Aorta (tissue), 5 donors: ENCODE measurements at regions not wholly inside any gene's neighbourhood (a gene's known extent, or its start where the extent isn't known, plus 50 kb on each side); places are given as distances from the start of the nearest gene placed in this dataset.

ENCODE experiments used
- ATAC-seq: fragments of 200-7000 bp; cut with Tn5 transposase; one replicate; pipeline ENCODE4 v1.9.1; 2022; ENCODE audit warnings: moderate library complexity; ENCODE audit not compliant: low FRiP score
- DNase-seq, 2 donors: peaks; one replicate each; pipeline ENCODE4 v3.0.0-alpha.2; 2020
- H3K27ac ChIP-seq, 2 donors: one replicate each; pipeline ENCODE4 v1.5.1; 2013; ENCODE audit warnings: low read length in 2 of 2, mild to moderate bottlenecking in 2 of 2, moderate library complexity in 2 of 2, control low read depth in 1 of 2, inconsistent platforms in 1 of 2, low read depth in 1 of 2
- H3K27me3 ChIP-seq, 2 donors: one replicate each; pipeline ENCODE4 v1.6.1; 2013; ENCODE audit warnings: control low read depth in 1 of 2, low read length in 1 of 2, mild to moderate bottlenecking in 1 of 2, moderate library complexity in 1 of 2; ENCODE audit not compliant: insufficient read depth in 2 of 2, control insufficient read depth in 1 of 2
- H3K36me3 ChIP-seq, 2 donors: one replicate each; pipeline ENCODE4 v1.6.1; 2013; ENCODE audit warnings: control low read depth in 1 of 2, low read length in 1 of 2, mild to moderate bottlenecking in 1 of 2; ENCODE audit not compliant: insufficient read depth in 2 of 2, control insufficient read depth in 1 of 2
- H3K4me1 ChIP-seq, 2 donors: one replicate each; pipeline ENCODE4 v1.6.1; 2013; ENCODE audit warnings: low read length in 2 of 2, control low read depth in 1 of 2, mild to moderate bottlenecking in 1 of 2, moderate library complexity in 1 of 2; ENCODE audit not compliant: insufficient read depth in 2 of 2, control insufficient read depth in 1 of 2
- H3K4me3 ChIP-seq, 2 donors: one replicate each; pipeline ENCODE4 v1.5.1; 2013; ENCODE audit warnings: low read length in 2 of 2, control low read depth in 1 of 2, mild to moderate bottlenecking in 1 of 2
- H3K9me3 ChIP-seq: one replicate; pipeline ENCODE4 v1.6.1; 2013; ENCODE audit warnings: mild to moderate bottlenecking, low read length; ENCODE audit not compliant: control insufficient read depth
- WGBS, 2 donors: extraction: QIAGEN DNeasy Blood & Tissue Kit; methylation state at CpG; one replicate each; pipeline ENCODE4 v1.1.7; 2013; 5-methylcytosine and 5-hydroxymethylcytosine counted together
- intact Hi-C, 2 donors: fragments of 100-400 bp; cut with DNase I; formaldehyde crosslinking; loops; one replicate each; pipeline versions ENCODE4 v1.14.2 to v1.15.0; 2022
- donor health status: healthy with polysubstance abuse.
- donor health status: Bipolar disorder and iron deficiency.
- donor health status: DM: no; HTN: no; CAD: no.
- donor health status: DM: no; HTN: no; CAD: no.
- donor health status: DM: yes; HTN: yes; CAD: no.

DNA sequence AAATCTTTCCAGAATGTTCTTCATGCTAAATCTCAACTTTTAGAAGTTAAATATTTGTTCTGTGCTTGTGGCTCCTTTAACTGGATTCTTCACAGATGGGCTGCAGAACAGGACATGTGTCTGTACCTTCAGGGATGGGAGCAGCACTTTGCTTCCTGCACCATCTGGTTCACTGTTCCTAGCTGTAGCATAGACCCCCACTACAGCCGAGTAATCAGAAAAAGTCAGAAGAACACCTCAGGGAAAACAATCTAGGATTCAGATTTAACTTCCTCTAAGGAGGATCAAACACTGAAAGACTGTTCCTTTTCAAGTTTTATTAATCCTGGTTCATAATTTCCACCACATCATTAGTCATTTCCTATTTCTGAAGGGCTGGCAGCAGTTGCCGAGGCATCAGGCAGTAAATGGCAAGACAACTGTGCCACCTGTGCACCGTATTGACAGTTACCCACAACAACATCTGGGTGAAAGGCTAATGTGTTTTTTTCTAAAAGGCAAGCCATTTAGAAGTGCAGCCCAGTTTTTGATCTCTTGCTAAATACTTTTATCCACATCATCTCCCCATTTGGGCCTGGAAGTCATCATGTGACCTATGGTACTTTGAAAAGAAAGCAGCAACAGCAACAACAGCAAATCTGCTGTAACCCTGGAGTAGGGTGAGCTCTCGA lies 212.8 kb upstream of the BMP4 start:
- no peak overlapping the region for H3K27ac ChIP-seq
- no peak for DNase-seq
- H3K9me3 ChIP-seq, result no peaks in the 10 kb centered on the region
- WGBS, 2 donors, result 76 to 80% methylated on average over 4 of the region's 4 CpGs
- no peak overlapping the region for H3K4me3 ChIP-seq
- ATAC-seq, result no peak
- H3K4me1 ChIP-seq, result peaks cover under 1 to 12% of the 10 kb centered on the region in 2 donors
- H3K27me3 ChIP-seq, result no peaks in the 10 kb centered on the region
- intact Hi-C loops, result no loop called here
- H3K36me3 ChIP-seq, result no peaks in the 10 kb centered on the region

- no peak for ATAC-seq
- intact Hi-C loops, result loop anchor here (5.0 to 10.0 kb wide), 4 partner anchors 63 to 216 kb away; partner anchors contain the start of gene BMP4 (in 2 of the 2)
- no peak for DNase-seq
- H3K27me3 ChIP-seq, result no peaks in the 10 kb centered on the region
- H3K27ac ChIP-seq, result no peak overlapping the region
- H3K4me1 ChIP-seq, result peaks cover 3 to 12% of the 10 kb centered on the region in 2 donors
- no peak overlapping the region for H3K4me3 ChIP-seq
- H3K36me3 ChIP-seq, result no peaks in the 10 kb centered on the region
- no peaks in the 10 kb centered on the region for H3K9me3 ChIP-seq
These were observed 213.7 kb upstream of the BMP4 start for GRCh38 chr14:54170301-54170700.

DNA sequence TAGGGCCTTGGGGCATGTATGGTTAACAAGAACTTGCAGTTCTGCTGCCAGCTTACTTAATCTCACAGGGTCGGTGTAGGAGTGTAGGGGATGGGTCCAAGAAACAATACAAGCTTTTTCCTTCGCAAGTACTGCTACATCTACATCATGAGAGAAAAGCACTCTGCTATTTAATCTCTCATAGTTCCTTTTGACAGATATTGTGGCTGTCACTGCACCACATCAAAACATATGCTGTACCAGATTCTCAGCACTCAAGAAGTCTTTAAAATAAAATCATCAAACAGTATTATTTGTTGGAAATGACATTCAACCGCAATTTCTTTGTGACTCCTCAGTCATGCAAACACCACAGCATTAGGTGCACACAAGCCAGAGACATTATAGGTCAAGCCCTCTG lies 215.5 kb upstream of the BMP4 start:
- DNase-seq (no peak), ATAC-seq (no peak)
- 44 to 45% methylated on average over 3 of the region's 3 CpGs for WGBS, 2 donors
- H3K9me3 ChIP-seq, result no peaks in the 10 kb centered on the region
- no peak overlapping the region for H3K4me3 ChIP-seq
- no peaks in the 10 kb centered on the region for H3K27me3 ChIP-seq
- peaks cover 3 to 7% of the 10 kb centered on the region in 2 donors for H3K4me1 ChIP-seq
- H3K27ac ChIP-seq, result no peak overlapping the region
- intact Hi-C loops, result loop anchor here (5.0 to 10.0 kb wide), 4 partner anchors 65 to 217 kb away; partner anchors contain the start of gene BMP4 (in 2 of the 2)
- H3K36me3 ChIP-seq, result no peaks in the 10 kb centered on the region

GRCh38 chr14:54172562-54172961 lies 215.9 kb upstream of the BMP4 start:
- Histone ChIP-seq H3K9me3 (no peaks in the 10 kb centered on the region), H3K36me3 (no peaks in the 10 kb centered on the region), H3K27ac (no peak overlapping the region), H3K27me3 (no peaks in the 10 kb centered on the region), H3K4me1 (peaks cover 3 to 7% of the 10 kb centered on the region in 2 donors), H3K4me3 (no peak overlapping the region)
- intact Hi-C loops, result loop anchor here (5.0 to 10.0 kb wide), 4 partner anchors 65 to 218 kb away; partner anchors contain the start of gene BMP4 (in 2 of the 2)
- WGBS, 2 donors, result 47 to 54% methylated on average over 3 of the region's 3 CpGs
- no peak for ATAC-seq
- no peak for DNase-seq

DNA sequence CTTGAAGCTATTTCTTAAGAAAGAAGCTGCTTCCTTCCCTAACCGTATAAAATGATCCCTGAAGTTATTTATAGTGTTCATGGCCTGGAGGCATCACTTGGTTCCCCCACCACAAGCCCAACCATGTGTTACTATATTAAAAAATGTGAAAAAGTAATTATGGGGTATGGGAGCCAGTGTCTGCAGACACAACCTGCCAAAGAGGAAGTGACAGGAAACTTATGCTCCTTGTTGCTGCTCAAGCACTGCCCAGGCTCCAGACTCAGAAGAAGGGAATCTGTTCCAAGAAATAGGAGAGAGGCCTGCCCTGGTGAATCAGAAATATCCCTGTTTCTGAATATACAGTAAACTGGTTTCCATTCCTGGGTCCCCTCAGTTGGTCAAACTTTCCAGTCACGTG lies 217.2 kb upstream of the BMP4 start:
- WGBS, 2 donors, result 4 to 6% methylated on average over 2 of the region's 2 CpGs
- DNase-seq, result peak in 1 of 2 donors; percentile 40
- H3K36me3 ChIP-seq, result no peaks in the 10 kb centered on the region
- H3K4me1 ChIP-seq, result peaks cover 3 to 7% of the 10 kb centered on the region in 2 donors
- intact Hi-C loops, result loop anchor here (2.0 to 10.0 kb wide), 5 partner anchors 67 to 635 kb away; partner anchors contain the start of gene BMP4 (in 2 of the 2)
- H3K27me3 ChIP-seq, result no peaks in the 10 kb centered on the region
- ATAC-seq, result no peak
- H3K27ac ChIP-seq, result peak overlapping the region; percentile 65 to 69
- no peaks in the 10 kb centered on the region for H3K9me3 ChIP-seq
- H3K4me3 ChIP-seq, result no peak overlapping the region

- intact Hi-C loops, result loop anchor here (2.0 to 10.0 kb wide), 5 partner anchors 67 to 636 kb away; partner anchors contain the start of gene BMP4 (in 2 of the 2)
- Histone ChIP-seq H3K27ac (peak overlapping the region in 1 of 2 donors; percentile 69), H3K4me3 (no peak overlapping the region), H3K4me1 (peaks cover 3 to 7% of the 10 kb centered on the region in 2 donors), H3K36me3 (no peaks in the 10 kb centered on the region), H3K27me3 (no peaks in the 10 kb centered on the region), H3K9me3 (no peaks in the 10 kb centered on the region)
- no peak for ATAC-seq
- no peak for DNase-seq
- WGBS, 2 donors, result 20 to 60% methylated on average over 1 of the region's 1 CpG
These were observed 217.8 kb upstream of the BMP4 start for GRCh38 chr14:54174457-54174856.

DNA sequence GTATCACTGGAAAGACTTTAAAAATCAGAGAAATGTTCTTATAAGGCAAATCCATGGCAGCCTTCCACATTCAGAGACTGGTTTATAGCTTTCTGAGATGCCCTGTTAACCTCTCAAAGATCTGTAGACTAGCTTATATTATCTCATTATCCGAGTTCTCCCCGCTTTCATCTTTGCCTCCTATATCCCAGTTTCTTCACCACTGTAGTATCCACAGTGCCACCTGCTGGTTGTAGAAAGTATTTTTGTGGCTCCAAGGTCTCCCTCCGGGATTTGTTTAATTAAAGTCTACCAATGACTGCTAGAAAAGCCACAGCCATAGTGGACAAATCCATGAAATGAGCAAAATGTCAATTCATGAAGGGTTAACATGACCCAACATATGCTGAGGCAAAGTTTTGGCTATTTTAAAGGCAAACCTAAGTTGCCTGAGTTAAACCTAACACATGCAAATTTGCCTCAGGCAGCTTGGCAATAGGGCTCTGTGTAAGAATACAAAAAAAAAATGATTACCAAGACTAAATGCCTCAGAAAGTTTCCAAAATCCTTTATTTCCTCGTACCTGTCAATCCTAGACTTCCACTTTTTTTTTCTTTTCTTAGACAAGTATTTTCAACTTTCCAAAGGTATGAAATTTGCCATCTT lies 218.8 kb upstream of the BMP4 start:
- Histone ChIP-seq H3K4me3 (no peak overlapping the region), H3K27me3 (no peaks in the 10 kb centered on the region), H3K36me3 (no peaks in the 10 kb centered on the region), H3K4me1 (peaks cover 3 to 7% of the 10 kb centered on the region in 2 donors), H3K9me3 (no peaks in the 10 kb centered on the region), H3K27ac (no peak overlapping the region)
- WGBS, 2 donors, result 6 to 9% methylated on average over 4 of the region's 4 CpGs
- DNase-seq, result peak in 1 of 2 donors; percentile 46
- ATAC-seq, result peak; percentile 86
- intact Hi-C loops, result loop anchor here (1.0 to 10.0 kb wide), 5 partner anchors 152 to 637 kb away; partner anchors contain the start of gene BMP4 (in 1 of the 2)

GRCh38 chr14:54177019-54177418 lies 219.8 kb upstream of the CDKN3 start:
- no peak overlapping the region for H3K4me3 ChIP-seq
- DNase-seq (no peak), ATAC-seq (no peak)
- H3K4me1 ChIP-seq, result peaks cover 3 to 4% of the 10 kb centered on the region in 2 donors
- no peaks in the 10 kb centered on the region for H3K9me3 ChIP-seq
- no peaks in the 10 kb centered on the region for H3K27me3 ChIP-seq
- no peaks in the 10 kb centered on the region for H3K36me3 ChIP-seq
- H3K27ac ChIP-seq, result no peak overlapping the region
- intact Hi-C loops, result loop anchor here (5.0 to 10.0 kb wide), 3 partner anchors 150 to 222 kb away; partner anchors contain the start of gene BMP4 (in 1 of the 2)
- 55 to 69% methylated on average over 3 of the region's 3 CpGs for WGBS, 2 donors
